ENCODE measurements at regions not wholly inside any gene's neighbourhood (a gene's known extent, or its start where the extent isn't known, plus 50 kb on each side); places are given as distances from the start of the nearest gene placed in this dataset.

- Histone ChIP-seq H3K4me3 (replicated peaks; ENCODE audit: insufficient read depth, low read length) (no peak overlapping the region), H3K27ac (replicated peaks) (no peak overlapping the region), H3K27me3 (ENCODE audit: insufficient read depth, poor library complexity, severe bottlenecking) (no peaks in the 10 kb centered on the region)
- DNase-seq (ENCODE audit: low read depth in 1 of 2, low spot score in 1 of 2): no peak
- TF ChIP-seq REST (IDR thresholded peaks at IDR 0.05; ENCODE audit: insufficient replicate concordance, low read depth) (no peak), GABPA (IDR thresholded peaks at IDR 0.05; ENCODE audit: low read depth) (no peak), CTCF (IDR thresholded peaks at IDR 0.05; ENCODE audit: insufficient read depth, low read length) (no peak), POLR2AphosphoS5 (IDR thresholded peaks at IDR 0.05; ENCODE audit: low read depth) (no peak), SPI1 (IDR thresholded peaks at IDR 0.05; ENCODE audit: borderline replicate concordance, low read depth) (no peak)
These were observed 82.2 kb upstream of the RMST start for GRCh38 chr12:97380440-97380839.

GRCh38 chr12:97385121-97385520 is 77.5 kb upstream of the RMST start:
- no peak for TF ChIP-seq POLR2AphosphoS5 (IDR thresholded peaks at IDR 0.05; ENCODE audit: low read depth)
- TF ChIP-seq GABPA (IDR thresholded peaks at IDR 0.05; ENCODE audit: low read depth): no peak
- Histone ChIP-seq H3K4me3 (replicated peaks; ENCODE audit: insufficient read depth, low read length) (no peak overlapping the region), H3K27ac (replicated peaks) (no peak overlapping the region), H3K27me3 (ENCODE audit: insufficient read depth, poor library complexity, severe bottlenecking) (peaks cover 1% of the 10 kb centered on the region)
- DNase-seq (ENCODE audit: low read depth in 1 of 2, low spot score in 1 of 2): no peak

- Histone ChIP-seq H3K27ac (replicated peaks) (no peak overlapping the region), H3K27me3 (ENCODE audit: insufficient read depth, poor library complexity, severe bottlenecking) (peaks cover 6% of the 10 kb centered on the region), H3K4me3 (replicated peaks; ENCODE audit: insufficient read depth, low read length) (no peak overlapping the region)
- TF ChIP-seq SPI1 (IDR thresholded peaks at IDR 0.05; ENCODE audit: borderline replicate concordance, low read depth): no peak
- no peak for TF ChIP-seq POLR2AphosphoS5 (IDR thresholded peaks at IDR 0.05; ENCODE audit: low read depth)
- no peak for TF ChIP-seq REST (IDR thresholded peaks at IDR 0.05; ENCODE audit: insufficient replicate concordance, low read depth)
- TF ChIP-seq CTCF (IDR thresholded peaks at IDR 0.05; ENCODE audit: insufficient read depth, low read length): no peak
- TF ChIP-seq GABPA (IDR thresholded peaks at IDR 0.05; ENCODE audit: low read depth): no peak
- no peak for DNase-seq (ENCODE audit: low read depth in 1 of 2, low spot score in 1 of 2)
These were observed 76.4 kb upstream of the RMST start for GRCh38 chr12:97386133-97386581.

- TF ChIP-seq GABPA (IDR thresholded peaks at IDR 0.05; ENCODE audit: low read depth) (no peak), POLR2AphosphoS5 (IDR thresholded peaks at IDR 0.05; ENCODE audit: low read depth) (no peak), CTCF (IDR thresholded peaks at IDR 0.05; ENCODE audit: insufficient read depth, low read length) (no peak), REST (IDR thresholded peaks at IDR 0.05; ENCODE audit: insufficient replicate concordance, low read depth) (no peak), SPI1 (IDR thresholded peaks at IDR 0.05; ENCODE audit: borderline replicate concordance, low read depth) (no peak)
- H3K4me3 ChIP-seq (replicated peaks; ENCODE audit: insufficient read depth, low read length): no peak overlapping the region
- no peak for DNase-seq (ENCODE audit: low read depth in 1 of 2, low spot score in 1 of 2)
- H3K27ac ChIP-seq (replicated peaks): no peak overlapping the region
- H3K27me3 ChIP-seq (ENCODE audit: insufficient read depth, poor library complexity, severe bottlenecking): peaks cover 6% of the 10 kb centered on the region
These were observed 74.8 kb upstream of the RMST start for GRCh38 chr12:97387844-97388243.
